ENCODE measurements at regions not wholly inside any gene's neighbourhood (a gene's known extent, or its start where the extent isn't known, plus 50 kb on each side); places are given as distances from the start of the nearest gene placed in this dataset.
A peak's percentile ranks its signal among the peaks of the same experiment; 100 is the strongest.
"Not testable (repeated sequence)": the region's sequence is repeated elsewhere in the genome, so short reads cannot be mapped to it uniquely, and the experiment has no call there.

DNA sequence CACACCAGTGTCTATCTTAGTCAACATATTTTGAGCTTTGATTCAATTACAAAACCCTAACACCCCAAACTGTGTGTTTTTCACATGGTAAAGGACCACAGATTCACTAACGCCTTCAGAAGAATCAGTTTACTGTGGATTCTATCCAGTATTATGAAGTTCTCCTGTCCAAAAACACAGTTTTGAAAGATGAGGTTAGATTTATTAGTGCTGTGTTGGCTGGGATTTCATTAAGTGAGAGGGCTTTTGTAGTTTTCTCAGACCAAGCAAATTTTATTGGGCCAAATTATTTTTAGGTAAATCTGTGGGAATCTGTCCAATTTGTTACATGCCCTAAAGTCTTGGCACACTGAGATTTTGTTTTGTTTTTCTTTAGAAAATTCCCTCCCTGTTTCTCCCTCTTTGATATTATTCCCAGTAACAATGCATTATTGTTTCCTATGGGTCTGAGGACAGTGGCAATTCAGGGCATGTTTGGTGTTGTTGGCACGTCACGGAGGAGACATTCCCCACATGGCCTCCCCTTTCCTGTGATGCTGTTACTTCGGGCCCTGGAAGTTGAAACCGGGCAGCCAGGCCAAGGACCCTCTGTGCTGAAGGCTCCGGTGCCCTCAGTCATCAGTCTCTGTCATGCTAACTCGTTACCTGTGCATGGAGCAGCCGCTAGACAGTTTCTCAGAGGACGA, 87.5 kb upstream of the ALKAL2 start:
- DNase-seq, result no peak

DNA sequence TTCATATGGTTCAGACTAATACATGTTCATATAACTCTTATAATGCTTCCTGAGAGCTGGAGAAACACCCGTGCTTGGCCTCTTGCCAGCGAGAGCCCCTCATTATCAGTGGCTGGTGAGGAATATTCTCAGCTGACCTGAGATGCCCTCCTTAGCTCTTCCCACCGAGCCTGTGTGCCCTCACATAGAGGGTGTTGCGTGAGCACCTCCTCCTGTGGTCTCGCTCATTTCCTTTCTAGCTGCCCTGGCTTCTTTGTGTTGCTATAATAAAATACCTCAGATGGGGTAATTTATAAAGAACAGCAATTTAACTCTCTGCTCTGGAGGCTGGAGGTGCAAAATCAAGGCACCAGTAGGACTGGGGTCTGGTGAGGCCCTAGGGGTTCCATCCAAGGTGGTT, 80.5 kb upstream of the ALKAL2 start:
- DNase-seq, result no peak

DNA sequence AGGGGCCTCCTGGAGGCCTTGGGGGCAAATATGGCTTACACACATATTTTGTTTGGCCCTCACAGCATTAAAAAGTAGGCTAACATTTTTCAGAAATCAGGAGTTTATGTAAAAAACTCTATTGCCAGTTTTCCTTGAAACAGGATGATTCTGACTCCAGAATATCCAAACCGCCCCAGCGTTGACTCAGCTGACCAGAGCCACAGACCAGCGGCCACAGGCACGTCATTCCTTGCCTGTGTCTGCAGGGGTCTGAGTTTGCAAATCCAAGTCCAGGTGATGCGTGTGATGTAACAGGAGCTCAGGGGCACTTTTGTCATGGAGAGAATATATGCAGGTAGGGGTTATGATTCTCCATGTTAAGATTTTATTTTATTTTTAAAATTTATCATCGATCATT, 79.4 kb upstream of the ALKAL2 start:
- no peak for DNase-seq

DNA sequence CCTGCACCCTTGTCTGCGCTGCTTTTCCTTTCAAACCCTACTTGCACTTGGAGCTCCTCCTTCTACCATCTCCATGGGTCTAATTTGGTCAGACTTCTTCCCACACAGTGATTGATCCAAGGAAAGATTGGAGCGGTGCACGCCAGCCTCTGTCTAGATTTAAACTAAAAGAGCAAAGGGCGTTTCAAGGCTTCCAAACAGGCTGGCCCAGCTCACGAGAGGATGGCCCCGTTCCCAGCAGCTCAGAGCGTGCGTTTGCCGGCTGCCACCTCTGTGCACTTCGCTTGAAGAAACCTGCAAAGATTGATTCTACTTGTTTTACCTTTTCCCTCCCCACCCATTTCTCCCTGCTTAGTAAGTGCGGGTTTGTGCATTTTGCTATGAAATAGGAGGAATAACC, 78.8 kb upstream of the ALKAL2 start:
- no peak for DNase-seq

DNA sequence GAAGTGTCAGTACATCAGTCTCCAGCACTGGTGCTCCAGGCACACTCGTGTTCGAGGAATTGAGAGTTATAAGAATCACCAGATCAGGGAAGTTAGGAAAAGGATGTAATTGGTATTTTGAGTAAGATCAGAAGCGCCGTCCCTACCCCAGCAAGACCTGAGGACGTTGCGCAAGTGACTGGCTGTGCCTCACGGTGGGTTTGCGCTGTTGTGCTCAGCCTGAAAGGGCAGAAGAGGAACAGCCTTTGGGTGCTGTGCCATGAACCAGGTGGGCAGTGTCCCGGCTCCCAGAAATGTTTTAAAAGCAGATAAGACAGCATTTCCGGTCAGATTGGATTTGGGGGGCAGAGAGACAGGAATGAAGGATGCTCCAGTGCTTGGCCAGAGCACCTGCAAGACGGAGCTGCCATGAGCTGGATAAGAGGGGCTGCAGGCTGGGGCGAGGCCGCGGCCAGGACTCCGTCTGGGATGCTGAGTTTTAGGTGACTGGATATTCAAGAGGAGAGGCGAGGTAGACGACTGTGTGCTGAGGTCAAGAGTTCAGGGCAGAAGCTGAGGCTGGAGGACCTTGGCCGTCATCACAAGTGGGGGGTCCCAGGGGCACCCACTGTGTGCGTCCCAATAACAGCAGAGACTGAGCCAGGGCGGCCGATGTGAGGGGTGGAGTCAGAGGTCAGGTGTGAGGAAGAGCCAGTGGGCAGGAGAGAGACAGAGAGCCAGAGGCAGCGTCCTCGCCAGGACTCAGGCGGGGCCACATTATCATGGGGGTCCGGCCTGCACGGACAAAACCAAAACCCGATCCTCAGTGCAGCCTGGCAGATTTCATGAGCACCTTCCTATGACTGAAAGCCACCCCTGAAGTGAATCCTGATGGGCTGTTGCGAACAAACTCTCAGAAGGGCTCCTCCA, 77.7 kb upstream of the ALKAL2 start:
- DNase-seq, result no peak

DNA sequence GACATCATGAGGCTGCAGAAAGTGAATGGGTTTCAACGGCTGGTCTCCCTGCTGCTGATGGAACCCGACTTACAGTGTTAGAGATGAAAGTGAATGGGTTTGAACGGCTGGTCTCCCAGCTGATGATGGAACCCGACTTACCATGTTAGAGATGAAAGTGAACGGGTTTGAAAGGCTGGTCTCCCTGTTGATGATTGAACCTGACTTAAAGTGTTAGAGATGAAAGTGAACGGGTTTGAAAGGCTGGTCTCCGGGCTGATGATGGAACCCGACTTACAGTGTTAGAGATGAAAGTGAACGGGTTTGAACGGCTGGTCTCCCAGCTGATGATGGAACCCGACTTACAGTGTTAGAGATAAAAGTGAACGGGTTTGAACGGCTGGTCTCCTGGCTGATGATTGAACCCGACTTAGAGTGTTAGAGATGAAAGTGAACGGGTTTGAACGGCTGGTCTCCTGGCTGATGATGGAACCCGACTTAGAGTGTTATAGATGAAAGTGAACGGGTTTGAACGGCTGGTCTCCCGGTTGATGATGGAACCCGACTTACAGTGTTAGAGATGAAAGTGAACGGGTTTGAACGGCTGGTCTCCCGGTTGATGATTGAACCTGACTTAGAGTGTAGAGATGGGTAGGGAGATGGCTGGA, 76.1 kb upstream of the ALKAL2 start:
- no peak for DNase-seq

DNA sequence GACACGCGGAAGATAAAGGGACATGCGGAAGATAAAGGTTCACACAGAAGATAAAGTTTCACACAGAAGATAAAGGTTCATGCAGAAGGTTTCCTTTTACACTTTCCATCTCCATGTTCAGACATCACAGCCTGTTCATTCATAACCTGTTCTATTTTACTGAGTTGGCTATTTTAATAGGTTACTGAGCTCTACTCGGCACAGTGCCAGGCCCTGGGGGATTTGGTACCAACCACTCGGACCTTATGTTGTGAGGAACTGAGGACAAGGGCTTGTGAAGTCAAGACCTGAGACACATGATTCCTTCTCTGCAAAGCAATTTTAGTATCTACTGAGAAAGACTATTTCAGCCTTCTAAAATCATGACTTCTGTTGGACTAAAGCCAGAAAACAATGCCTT, 75.0 kb upstream of the ALKAL2 start:
- DNase-seq, result no peak

DNA sequence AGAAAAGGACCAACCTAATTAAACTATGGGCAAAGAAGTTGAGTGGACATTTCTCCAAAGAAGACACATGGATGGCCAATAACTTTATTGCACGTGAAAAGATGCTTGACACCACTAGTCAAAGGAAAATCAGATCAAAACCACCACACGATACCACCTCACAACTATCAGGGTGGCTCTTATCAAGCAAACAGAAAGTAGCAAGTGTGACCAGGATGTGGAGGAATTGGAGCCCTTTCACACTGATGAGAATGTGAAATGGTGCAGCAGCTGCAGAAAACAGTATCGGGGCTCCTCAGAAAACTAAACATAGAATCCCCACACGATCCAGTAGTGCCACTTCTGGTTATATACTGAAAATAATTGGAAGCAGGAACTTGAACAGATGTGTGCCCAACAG, 72.2 kb upstream of the ALKAL2 start:
- DNase-seq, result no peak

DNA sequence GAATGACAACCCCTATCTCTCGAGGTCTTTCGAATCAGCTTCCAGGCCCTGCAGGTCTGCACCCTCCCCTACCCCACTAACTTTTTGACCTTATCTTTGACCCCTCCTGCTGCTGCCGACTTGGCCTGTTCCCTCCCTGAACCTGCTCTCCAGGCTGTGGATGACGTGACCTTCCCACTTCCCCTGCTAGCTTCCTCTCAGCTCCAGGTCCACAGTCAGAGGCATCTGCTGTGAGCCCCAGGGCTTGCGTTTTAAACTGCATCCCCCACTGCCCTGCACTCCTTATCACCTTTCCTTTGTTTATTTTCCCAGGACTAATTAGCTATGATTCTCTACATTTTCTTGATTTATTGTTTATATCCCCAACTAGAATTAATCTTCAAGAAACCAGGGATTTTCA, 71.2 kb upstream of the ALKAL2 start:
- no peak for DNase-seq

DNA sequence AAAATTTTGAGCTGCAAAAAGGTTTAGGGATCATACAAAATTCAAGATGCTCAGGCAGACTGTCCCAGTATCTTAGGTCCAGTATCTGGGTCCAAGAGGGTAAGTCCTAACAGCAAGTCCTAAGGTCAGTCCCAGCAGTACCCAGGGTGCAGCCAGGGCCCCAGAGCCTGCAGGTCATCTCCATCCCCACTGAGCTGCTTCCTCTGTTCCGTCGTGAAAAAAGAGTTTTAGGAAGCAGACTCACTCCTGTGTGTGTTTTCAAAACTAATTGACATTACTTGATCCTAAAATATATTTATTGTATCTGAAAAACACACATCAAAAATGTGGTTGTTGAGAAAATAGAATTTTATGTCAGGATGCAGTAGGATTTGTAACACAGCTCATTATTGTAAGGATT, 69.9 kb upstream of the ALKAL2 start:
- DNase-seq, result no peak

DNA sequence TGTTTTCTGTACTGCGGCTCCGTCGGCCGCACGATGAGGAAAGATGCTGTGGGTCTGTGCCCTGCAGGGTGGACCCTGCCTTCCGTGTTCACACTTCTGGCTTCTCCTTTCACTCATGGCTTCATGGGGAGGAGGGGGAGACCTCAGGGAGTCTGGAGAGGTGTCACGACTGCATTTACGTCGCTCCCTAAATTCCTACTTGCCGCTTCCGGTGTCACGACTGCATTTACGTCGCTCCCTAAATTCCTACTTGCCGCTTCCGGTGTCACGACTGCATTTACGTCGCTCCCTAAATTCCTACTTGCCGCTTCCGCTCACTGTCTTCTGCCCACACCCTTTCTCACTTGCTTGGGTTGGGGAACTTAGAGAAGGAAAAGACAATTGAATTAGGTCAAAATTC, 68.4 kb upstream of the ALKAL2 start:
- DNase-seq, result not testable (repeated sequence)

DNA sequence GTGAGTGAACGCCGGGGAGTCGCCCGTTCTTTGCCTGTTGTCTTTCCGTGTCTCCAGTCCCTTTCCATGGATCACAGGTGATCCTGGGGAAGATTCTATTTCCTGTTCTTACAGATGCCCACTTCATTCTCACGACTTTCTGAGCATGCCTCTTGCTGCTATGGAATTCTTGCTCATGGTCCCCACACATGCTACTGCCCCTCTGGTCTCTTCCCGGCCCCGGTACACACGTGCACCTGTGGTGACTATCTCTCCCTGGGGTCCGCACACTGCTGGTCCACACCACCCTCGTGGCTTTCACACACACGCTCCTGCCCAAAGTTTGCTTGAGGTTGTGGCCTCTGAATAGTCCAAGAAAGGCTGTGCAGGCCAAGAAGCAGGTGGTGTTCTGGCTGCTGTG, 67.9 kb upstream of the ALKAL2 start:
- DNase-seq, result no peak

DNA sequence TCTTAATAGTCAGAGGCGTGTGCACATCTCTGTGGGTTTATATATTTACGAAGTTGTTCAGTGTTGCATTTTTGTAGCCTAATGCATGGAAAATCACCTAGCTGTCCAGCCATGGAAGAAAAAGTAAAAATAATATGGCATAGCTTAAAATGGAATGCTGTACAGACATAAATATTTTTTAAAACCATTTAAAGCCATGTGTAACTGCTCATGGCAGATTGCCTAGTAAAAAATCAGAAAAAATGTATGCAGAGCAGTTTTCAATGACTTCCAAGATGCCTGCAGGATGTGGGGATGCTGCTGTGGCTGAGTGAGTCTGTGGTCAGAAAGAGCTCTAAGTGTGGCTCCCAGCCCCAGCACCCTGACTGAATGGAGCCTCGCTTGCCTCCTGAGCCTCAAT, 64.8 kb upstream of the ALKAL2 start:
- DNase-seq, result peak; percentile 1

DNA sequence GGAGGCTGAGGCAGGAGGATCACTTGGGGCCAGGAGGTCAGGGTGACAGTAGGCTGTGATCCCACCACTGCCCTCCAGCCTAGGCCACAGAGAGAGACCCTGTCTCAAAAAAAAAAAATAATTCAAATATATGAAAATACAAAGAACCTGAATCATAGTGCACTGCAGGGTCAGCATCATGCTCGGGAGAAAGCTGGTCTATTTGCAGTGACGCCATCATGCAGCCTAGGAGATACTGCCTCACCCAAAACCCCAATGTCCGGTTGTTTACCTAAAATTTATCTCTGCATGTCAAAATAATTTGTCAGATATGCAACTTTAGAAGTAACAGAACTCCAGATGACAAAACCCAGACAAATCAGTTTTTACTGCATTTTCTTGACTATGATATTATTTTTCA, 61.5 kb upstream of the ALKAL2 start:
- no peak for DNase-seq

DNA sequence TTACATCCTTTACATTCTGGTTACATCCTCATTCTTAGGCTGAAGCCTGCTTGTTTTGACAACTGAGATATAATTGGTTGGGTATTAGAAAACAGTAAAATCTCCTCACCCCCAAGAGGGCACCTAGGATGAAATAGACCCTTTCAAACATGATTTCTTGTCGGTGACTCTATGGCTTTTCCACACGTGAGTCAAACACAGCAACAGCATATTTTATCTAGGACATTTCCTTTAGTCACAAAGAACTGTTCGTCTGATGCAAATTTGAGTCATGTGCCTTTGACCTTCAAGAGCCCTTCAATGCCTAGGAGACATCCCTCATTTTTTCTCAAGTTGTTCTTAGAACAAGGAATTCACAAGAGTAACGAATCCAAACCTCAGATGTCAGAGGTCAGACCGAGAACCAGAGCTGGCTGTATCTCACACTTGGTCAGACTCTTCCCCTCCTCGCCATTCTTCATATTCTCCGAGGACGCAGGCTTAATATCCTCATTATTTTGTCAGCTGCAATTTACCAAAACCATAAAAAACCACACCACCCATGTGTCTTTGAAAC, 60.5 kb upstream of the ALKAL2 start:
- peak; percentile 6 for DNase-seq

DNA sequence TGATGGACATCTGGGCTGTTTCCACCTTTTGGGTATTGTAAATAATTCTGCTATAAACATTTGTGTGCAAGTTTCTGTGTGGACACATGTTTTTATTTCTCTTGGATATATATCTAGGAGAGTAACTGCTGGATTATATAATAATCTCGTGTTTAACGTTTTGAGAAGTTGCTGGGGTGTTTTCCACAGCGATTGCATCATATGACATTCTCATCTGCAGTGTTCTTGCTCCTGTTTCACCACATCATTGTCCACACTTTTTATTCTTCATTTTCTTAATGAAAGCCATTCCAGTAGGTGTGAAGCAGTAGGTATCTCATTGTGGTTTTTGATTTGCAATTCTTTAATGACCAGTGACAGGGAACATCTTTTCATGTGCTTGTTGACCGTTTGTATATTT, 56.9 kb upstream of the ALKAL2 start:
- no peak for DNase-seq

DNA sequence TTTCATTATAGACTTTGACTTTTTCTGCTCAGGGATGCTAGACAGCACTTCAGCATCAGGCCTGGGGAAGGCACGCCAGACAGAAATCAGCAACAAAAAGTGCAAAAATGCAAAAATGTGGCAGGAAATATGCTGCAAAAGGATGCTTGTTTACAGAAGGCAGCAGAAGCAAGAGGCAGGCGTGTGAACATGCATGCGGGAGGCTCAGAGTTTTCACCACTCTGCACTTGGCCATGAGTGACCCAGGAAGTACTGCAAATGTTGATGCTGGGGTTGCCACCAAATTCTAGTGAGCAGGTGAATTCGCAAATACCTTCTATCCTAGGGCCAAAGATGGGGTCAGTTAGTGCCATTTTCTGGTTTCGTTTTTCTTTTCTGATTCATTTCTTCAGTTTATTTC, 55.5 kb upstream of the ALKAL2 start:
- no peak for DNase-seq

DNA sequence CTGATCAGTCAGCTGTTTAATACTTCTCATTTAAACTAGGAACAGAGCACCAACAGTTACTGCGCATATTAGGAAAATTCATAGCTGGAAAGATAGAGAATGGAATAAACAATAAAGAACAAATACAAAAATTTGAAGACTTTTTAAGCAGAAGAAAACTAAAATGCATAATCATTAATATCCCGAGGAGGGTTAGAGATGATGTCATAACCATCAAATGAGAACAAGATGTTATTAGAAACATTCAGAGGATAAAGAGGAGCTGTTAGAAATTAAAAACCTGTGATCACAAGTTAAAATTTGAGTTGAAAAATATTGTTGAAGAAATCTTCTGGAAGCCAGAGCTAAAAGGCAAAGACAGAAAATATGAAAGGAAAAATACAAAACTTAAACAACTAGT, 54.0 kb upstream of the ALKAL2 start:
- no peak for DNase-seq

DNA sequence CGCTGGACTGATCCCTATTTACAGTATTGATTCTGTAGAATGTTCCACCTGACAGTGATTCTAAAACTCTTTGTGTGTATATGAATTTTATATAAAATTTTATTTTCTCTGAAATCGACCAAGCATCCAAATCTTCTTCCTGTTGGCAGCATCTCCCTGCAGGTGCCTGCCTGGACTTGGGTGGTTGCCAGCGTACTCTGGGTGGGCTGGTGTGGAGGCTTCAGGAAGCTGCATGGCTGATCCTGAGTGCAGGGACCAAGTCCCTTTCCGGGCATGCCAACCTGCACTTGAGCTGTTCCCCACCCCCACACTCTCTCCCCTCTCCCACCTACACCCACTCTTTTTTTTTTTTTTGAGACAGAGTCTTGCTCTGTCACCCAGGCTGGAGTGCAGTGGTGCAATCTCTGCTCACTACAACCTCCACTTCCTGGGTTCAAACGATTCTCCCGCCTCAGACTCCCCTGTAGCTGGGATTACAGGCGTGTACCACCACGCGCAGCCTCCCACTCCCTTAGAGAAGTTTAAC, 53.2 kb upstream of the ALKAL2 start:
- no peak for DNase-seq

All from fibroblast of skin of abdomen (primary cell).